Suppressor macrophage treated with lipopolysaccharide for 4 hours (primary cell): ENCODE measurements at regions not wholly inside any gene's neighbourhood (a gene's known extent, or its start where the extent isn't known, plus 50 kb on each side); places are given as distances from the start of the nearest gene placed in this dataset.

Source experiments
- DNase-seq: peaks from one replicate; pipeline ENCODE4 v3.0.0-alpha.2; 2020

GRCh38 chr10:84076540-84077195 is 62.6 kb upstream of the GHITM start:
- no peak for DNase-seq

- no peak for DNase-seq
Measured at GRCh38 chr10:84077768-84078167, 61.5 kb upstream of the GHITM start.

GRCh38 chr10:84078771-84079170 is 60.5 kb upstream of the GHITM start:
- DNase-seq: no peak

- DNase-seq: no peak
Measured at GRCh38 chr10:84084342-84084741, 55.0 kb upstream of the GHITM start.

- DNase-seq: no peak
Measured at GRCh38 chr10:84087202-84087601, 52.1 kb upstream of the GHITM start.

- no peak for DNase-seq
Measured at GRCh38 chr10:84088626-84089025, 50.7 kb upstream of the GHITM start.

- no peak for DNase-seq
Measured at GRCh38 chr10:84089162-84089561, 50.1 kb upstream of the GHITM start.
